Dedifferentiated amniotic fluid mesenchymal stem cell (primary cell): ENCODE measurements at regions not wholly inside any gene's neighbourhood (a gene's known extent, or its start where the extent isn't known, plus 50 kb on each side); places are given as distances from the start of the nearest gene placed in this dataset.
"Not testable (repeated sequence)": the region's sequence is repeated elsewhere in the genome, so short reads cannot be mapped to it uniquely, and the experiment has no call there.

Experiments
- DNase-seq: peaks from one replicate; pipeline ENCODE4 v3.0.0-alpha.2; 2016; ENCODE audit errors: extremely low spot score

DNA sequence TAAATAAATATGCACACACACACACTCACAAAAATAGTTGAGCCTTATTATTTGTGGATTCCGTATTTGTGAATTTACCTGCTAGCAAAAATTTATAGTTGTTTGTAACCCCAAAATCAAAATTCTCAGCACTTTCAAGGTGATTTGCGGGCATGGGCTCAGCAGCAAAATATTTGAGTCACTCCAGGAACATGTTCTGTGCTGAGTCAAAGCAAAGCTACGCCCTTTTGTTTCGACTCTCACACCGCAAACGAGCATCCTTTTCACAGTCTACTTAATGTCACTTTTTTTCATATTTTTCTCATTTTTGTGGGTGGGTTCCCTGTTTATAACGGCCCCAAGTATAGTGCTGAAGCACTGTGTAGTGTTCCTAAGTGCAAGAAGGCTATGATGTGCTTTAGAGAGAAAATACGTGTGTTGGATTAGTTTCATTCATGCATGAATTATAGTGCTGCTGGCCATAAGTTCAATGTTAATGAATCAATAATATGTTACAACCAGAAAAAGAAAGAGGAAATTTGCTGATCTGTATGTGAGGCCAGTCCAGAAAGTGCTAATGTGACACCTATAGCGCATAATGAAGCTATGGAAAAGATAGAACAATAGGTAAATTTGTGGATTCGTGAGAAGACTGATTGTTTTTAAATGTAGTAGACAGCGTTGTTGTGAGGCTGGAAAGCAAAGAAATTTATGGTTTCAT, 723.2 kb upstream of the AGA start:
- no peak for DNase-seq

DNA sequence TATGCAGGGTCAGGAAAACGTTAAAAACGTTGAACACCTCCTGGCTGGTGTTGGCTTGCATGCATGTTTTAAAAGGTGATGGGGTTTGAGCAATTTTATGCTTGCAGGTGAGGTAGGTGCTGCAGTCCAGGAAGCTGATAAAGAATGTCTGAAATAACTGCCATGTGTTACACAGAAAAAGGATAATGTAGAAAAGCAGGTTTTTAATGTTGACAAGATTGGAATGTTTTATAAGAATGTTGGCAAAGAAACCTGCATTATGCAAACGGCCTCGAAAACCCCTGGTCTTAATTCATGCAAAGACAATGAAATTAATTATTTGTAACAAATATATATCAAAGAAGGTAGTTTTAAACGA, 723.7 kb upstream of the AGA start:
- no peak for DNase-seq

- no peak for DNase-seq
Measured at GRCh38 chr4:178173771-178174170, 731.5 kb upstream of the AGA start.

- DNase-seq = no peak
Measured at GRCh38 chr4:178174756-178175155, 732.5 kb upstream of the AGA start.

- no peak for DNase-seq
Measured at GRCh38 chr4:178185517-178185916, 743.3 kb upstream of the AGA start.

DNA sequence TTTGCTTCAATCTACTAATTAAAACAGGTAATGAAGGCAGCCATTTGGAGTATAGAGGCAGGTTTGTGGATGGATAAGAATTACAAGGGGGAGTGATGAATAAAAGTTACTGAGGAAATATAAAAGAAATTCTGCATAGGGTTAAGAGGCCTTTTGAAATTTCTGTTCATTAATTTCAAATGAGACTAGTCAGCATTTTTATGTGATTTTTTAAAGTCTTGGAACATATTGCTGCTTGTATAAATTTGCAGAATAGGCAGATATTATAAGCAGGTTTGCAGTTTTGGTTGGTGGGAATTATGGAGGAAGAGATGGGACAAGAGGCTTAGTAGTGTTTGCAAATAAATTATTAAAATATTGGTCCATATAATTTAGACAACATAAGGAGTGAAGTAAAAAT, 750.4 kb upstream of the AGA start:
- DNase-seq = no peak

DNA sequence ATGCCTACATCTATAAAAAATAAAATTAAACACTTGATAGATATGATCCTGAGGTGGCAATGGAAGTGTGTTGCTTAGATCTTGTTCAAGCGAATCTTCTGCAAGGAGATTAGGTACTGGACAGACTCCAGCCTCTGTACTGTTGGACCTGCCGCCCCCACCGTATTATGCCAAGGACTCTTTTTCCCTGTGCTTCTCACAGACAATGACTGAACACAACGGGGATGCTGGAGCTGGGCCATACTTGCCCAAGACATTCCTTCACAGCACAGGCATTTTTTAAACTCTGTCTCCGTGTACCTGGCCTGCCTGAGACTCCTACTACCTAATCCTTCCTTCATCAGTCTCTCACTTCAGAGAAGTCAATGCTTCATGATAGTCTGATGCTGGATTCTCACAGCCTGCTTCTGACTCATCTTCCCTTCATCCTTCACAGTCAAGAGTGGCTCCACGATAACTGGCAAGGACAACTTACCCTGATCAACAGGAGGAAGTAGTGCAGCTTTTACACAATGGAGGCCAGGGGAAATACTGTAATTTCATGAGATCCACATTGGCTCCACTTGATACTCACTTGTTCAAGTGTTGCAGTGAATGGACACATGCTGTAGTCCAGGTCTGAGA, 754.6 kb upstream of the AGA start:
- no peak for DNase-seq

GRCh38 chr4:178198691-178199090, 756.5 kb upstream of the AGA start:
- no peak for DNase-seq

DNA sequence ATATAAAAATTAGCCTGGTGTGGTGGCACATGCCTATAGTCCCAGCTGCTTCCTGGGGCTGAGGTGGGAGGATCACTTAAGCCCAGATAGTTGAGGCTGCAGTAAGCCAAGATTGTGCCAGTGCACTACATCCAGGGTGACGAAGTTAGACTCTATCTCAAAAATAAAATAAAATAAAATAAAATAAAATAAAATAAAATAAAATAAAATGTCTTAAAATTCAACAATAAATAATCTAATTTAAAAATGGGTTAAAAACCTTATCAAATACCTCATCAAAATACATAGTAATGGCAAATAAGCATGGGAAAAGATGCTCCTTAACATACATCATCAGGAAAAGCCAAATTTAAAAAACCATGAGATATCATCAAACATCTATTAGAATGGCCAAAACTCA, 760.2 kb upstream of the AGA start:
- no peak for DNase-seq

- no peak for DNase-seq
Measured at GRCh38 chr4:178205826-178206225, 763.6 kb upstream of the AGA start.

DNA sequence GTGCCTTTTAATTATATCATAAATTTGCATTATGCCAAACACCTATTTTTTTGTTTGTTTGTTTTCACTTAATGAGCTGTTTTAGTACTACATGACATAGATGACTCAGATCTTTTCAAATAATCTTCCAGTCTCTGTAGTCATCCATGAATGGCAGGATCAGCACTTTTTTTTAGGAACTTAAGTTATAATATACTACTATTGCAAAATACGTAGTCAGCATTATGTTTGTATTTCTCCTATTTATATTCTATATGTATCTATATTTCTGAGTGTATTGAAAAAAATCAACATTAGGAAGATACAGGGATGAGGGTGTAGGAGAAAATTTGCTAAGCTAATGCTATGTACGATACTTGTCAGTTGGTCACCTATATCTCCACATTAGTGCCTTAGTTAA, 773.1 kb upstream of the AGA start:
- DNase-seq = no peak

DNA sequence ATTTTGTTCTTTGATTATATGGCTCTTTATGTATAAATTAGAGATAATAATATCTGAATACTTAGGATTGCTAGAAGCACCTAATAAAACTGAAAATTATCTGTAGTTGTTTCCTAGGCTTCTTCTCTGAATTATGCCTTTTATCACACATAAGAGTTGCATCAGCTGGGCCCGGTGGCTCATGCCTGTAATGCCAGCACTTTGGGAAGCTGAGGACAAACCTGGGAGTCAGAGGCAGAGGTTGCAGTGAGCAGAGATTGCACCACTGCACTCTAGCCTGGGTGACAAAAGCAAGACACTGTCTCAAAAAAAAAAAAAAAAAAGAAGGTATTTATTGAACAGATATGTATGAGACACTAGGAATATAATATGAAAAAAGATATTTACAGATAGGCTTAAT, 773.5 kb upstream of the AGA start:
- DNase-seq = no peak

DNA sequence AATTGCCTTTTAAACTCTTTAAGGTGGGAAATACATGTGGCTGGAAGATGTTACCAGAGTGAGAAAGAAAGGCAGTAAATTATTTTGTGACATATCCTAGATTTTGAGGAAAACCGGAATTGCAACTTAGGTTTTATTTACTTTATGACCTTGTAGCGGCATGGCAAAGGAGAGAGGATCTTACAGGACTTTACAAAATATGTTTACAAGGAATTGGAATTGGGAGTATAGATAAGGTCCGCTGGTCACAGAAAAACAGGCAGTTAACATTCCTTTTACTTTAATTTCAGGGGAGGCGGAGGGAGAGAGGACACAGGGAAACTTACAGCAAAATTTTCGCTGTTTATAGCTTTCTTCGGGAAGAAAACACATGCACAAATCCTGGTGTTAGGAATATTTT, 784.2 kb upstream of the AGA start:
- DNase-seq = not testable (repeated sequence)

- DNase-seq = no peak
Measured at GRCh38 chr4:178233906-178234305, 791.7 kb upstream of the AGA start.

- DNase-seq = no peak
Measured at GRCh38 chr4:178240891-178241290, 798.7 kb upstream of the AGA start.

- DNase-seq = no peak
Measured at GRCh38 chr4:178241601-178242118, 799.4 kb upstream of the AGA start.

DNA sequence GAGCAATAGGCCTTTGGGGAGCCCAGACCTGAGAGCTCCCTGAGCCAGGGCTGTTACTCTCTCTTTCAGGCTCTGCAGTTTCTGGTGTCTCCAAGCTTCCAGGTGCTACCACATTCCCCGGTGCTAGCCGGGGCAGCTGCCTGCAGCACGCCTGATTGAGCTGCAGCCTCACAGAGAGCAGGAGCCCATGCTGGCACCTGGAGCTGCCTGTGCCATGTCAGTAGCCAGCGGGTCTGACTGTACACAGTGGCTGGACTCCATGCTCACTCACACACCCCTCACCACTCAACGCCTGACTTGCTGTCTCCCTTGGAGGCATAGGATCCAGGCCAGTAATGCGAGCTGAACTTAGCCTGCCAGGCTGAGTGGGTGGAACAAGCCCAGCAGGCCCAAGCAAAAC, 800.4 kb upstream of the AGA start:
- DNase-seq = no peak

- no peak for DNase-seq
Measured at GRCh38 chr4:178244785-178245184, 802.5 kb upstream of the AGA start.

DNA sequence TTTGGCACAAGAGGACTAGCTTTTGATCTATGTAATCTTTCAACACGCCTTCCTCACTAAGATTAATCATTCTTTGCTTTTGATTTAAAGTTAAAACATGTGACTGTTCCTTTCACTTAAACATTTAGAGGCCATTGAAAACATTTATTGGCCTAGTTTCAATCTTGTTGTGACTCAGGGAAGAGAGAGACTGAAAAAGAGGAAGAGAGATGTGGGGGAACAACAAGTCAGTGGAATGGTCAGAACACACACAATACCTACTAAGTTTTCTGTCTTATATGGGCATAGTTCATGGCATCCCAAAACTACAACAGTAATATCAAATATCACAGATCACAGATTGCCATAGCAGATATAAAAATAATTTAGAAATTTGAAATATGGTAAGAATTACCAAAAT, 812.9 kb upstream of the AGA start:
- DNase-seq = no peak

- no peak for DNase-seq
Measured at GRCh38 chr4:178258603-178259002, 816.4 kb upstream of the AGA start.

GRCh38 chr4:178259566-178259965, 817.3 kb upstream of the AGA start:
- no peak for DNase-seq

DNA sequence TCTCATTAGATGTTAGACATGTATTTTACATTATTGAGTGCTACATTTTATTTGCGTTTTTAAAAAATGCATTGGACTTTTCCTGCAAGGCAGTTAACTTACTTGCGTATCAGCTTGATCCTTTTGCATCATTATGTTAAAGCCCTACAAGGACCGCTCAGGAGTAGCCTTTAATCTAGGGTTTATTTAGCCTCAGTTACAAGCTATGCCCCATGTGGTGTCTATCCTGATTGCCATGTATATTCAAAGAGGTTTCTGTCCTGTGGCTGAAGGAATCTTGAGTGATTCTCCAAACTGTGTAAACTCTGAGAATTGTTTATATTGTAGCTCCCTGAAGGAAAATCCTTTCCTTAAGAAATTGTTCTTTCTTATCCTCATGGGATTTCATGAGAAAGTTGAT, 821.8 kb upstream of the AGA start:
- no peak for DNase-seq

GRCh38 chr4:178271386-178271785, 829.1 kb upstream of the AGA start:
- no peak for DNase-seq

GRCh38 chr4:178273168-178273567, 830.9 kb upstream of the AGA start:
- no peak for DNase-seq
